Large intestine (tissue), 3 donors: ENCODE measurements at regions not wholly inside any gene's neighbourhood (a gene's known extent, or its start where the extent isn't known, plus 50 kb on each side); places are given as distances from the start of the nearest gene placed in this dataset.
"Not testable (repeated sequence)": the region's sequence is repeated elsewhere in the genome, so short reads cannot be mapped to it uniquely, and the experiment has no call there.

Source experiments
- DNase-seq, 2 donors: peaks; one replicate each; pipeline versions ENCODE4 v3.0.0 to v3.0.0-alpha.2; 2013
- H3K27ac ChIP-seq: one replicate; pipeline ENCODE4 v1.5.1; 2013; ENCODE audit warnings: low read length
- H3K27me3 ChIP-seq: 2 replicates; pipeline ENCODE4 v1.6.1; 2013; ENCODE audit warnings: low read length; ENCODE audit not compliant: control insufficient read depth, insufficient read depth
- H3K36me3 ChIP-seq: 2 replicates; pipeline ENCODE4 v1.6.1; 2013; ENCODE audit warnings: low read length; ENCODE audit not compliant: control insufficient read depth, insufficient read depth
- H3K4me1 ChIP-seq: one replicate; pipeline ENCODE4 v1.6.1; 2013; ENCODE audit warnings: low read length; ENCODE audit not compliant: control insufficient read depth, insufficient read depth
- H3K4me3 ChIP-seq: one replicate; pipeline ENCODE4 v1.5.1; 2013; ENCODE audit warnings: low read length
- H3K9me3 ChIP-seq: one replicate; pipeline ENCODE4 v1.6.1; 2013; ENCODE audit warnings: mild to moderate bottlenecking, low read depth, low read length, moderate library complexity; ENCODE audit not compliant: control insufficient read depth
- WGBS: methylation state at CpG from one replicate; pipeline ENCODE4 v1.1.5; 2013; ENCODE audit warnings: low lambda C conversion rate; ENCODE audit not compliant: insufficient coverage; 5-methylcytosine and 5-hydroxymethylcytosine counted together

- WGBS = no CpG with 5 or more reads among the region's 6 CpGs
Measured at GRCh38 chr4:123024710-123025109, 102.3 kb upstream of the NUDT6 start.

GRCh38 chr4:123025398-123025797 is 103.0 kb upstream of the NUDT6 start:
- H3K9me3 ChIP-seq = no peaks in the 10 kb centered on the region
- no peak overlapping the region for H3K27ac ChIP-seq
- no CpG with 5 or more reads among the region's 4 CpGs for WGBS
- no peak for DNase-seq
- no peaks in the 10 kb centered on the region for H3K4me1 ChIP-seq
- H3K36me3 ChIP-seq = peaks cover 6% of the 10 kb centered on the region
- no peaks in the 10 kb centered on the region for H3K27me3 ChIP-seq
- H3K4me3 ChIP-seq = no peak overlapping the region

More at GRCh38 chr4:123024710-123025109, 102.3 kb upstream of the NUDT6 start:
- Histone ChIP-seq H3K27ac (no peak overlapping the region), H3K9me3 (no peaks in the 10 kb centered on the region), H3K4me3 (no peak overlapping the region), H3K36me3 (peaks cover 6% of the 10 kb centered on the region), H3K4me1 (no peaks in the 10 kb centered on the region), H3K27me3 (no peaks in the 10 kb centered on the region)
- DNase-seq = no peak

- H3K9me3 ChIP-seq, H3K4me3 ChIP-seq, H3K27ac ChIP-seq, H3K27me3 ChIP-seq, DNase-seq, H3K4me1 ChIP-seq, H3K36me3 ChIP-seq: not testable (repeated sequence)
- WGBS = no CpG with 5 or more reads among the region's 2 CpGs
Measured at GRCh38 chr4:123026015-123026414, 103.6 kb upstream of the NUDT6 start.

- WGBS = 75% methylated on average over 1 of the region's 2 CpGs
- DNase-seq = no peak
Measured at GRCh38 chr4:123031664-123032063, 109.3 kb upstream of the NUDT6 start.

GRCh38 chr4:123034023-123034422 is 111.6 kb upstream of the NUDT6 start:
- H3K27ac ChIP-seq = no peak overlapping the region
- H3K9me3 ChIP-seq = no peaks in the 10 kb centered on the region
- no peaks in the 10 kb centered on the region for H3K4me1 ChIP-seq
- H3K36me3 ChIP-seq = peaks cover 3% of the 10 kb centered on the region
- no CpG with 5 or more reads among the region's 2 CpGs for WGBS
- no peaks in the 10 kb centered on the region for H3K27me3 ChIP-seq
- H3K4me3 ChIP-seq = no peak overlapping the region
- no peak for DNase-seq

More at GRCh38 chr4:123031664-123032063, 109.3 kb upstream of the NUDT6 start:
- Histone ChIP-seq H3K27me3 (no peaks in the 10 kb centered on the region), H3K4me3 (no peak overlapping the region), H3K27ac (no peak overlapping the region), H3K9me3 (no peaks in the 10 kb centered on the region), H3K4me1 (no peaks in the 10 kb centered on the region), H3K36me3 (peaks cover 6% of the 10 kb centered on the region)

- no peaks in the 10 kb centered on the region for H3K4me1 ChIP-seq
- H3K9me3 ChIP-seq = no peaks in the 10 kb centered on the region
- no peaks in the 10 kb centered on the region for H3K36me3 ChIP-seq
- no peak overlapping the region for H3K27ac ChIP-seq
- WGBS = no CpG with 5 or more reads among the region's 1 CpG
- DNase-seq = no peak
- H3K27me3 ChIP-seq = no peaks in the 10 kb centered on the region
- H3K4me3 ChIP-seq = no peak overlapping the region
Measured at GRCh38 chr4:123035239-123035638, 112.8 kb upstream of the NUDT6 start.

GRCh38 chr4:123037804-123038203 is 115.4 kb upstream of the NUDT6 start:
- no CpG with 5 or more reads among the region's 1 CpG for WGBS
- DNase-seq = no peak

GRCh38 chr4:123042095-123042494 is 119.7 kb upstream of the NUDT6 start:
- no peak overlapping the region for H3K4me3 ChIP-seq
- H3K9me3 ChIP-seq = peaks cover 11% of the 10 kb centered on the region
- no peaks in the 10 kb centered on the region for H3K4me1 ChIP-seq
- H3K27ac ChIP-seq = no peak overlapping the region
- no peaks in the 10 kb centered on the region for H3K27me3 ChIP-seq
- H3K36me3 ChIP-seq = no peaks in the 10 kb centered on the region
- no peak for DNase-seq

More at GRCh38 chr4:123037804-123038203, 115.4 kb upstream of the NUDT6 start:
- Histone ChIP-seq H3K27ac (no peak overlapping the region), H3K9me3 (peaks cover 8% of the 10 kb centered on the region), H3K4me3 (no peak overlapping the region), H3K36me3 (no peaks in the 10 kb centered on the region), H3K4me1 (no peaks in the 10 kb centered on the region), H3K27me3 (no peaks in the 10 kb centered on the region)

- Histone ChIP-seq H3K27me3 (no peaks in the 10 kb centered on the region), H3K4me3 (no peak overlapping the region), H3K4me1 (no peaks in the 10 kb centered on the region), H3K36me3 (no peaks in the 10 kb centered on the region), H3K9me3 (peaks cover 14% of the 10 kb centered on the region), H3K27ac (no peak overlapping the region)
- no peak for DNase-seq
Measured at GRCh38 chr4:123043013-123043412, 120.6 kb upstream of the NUDT6 start.

GRCh38 chr4:123043793-123044425 is 121.5 kb upstream of the NUDT6 start:
- peaks cover 16% of the 10 kb centered on the region for H3K9me3 ChIP-seq
- H3K36me3 ChIP-seq = no peaks in the 10 kb centered on the region
- H3K27me3 ChIP-seq = no peaks in the 10 kb centered on the region
- H3K27ac ChIP-seq = no peak overlapping the region
- no peak for DNase-seq
- H3K4me3 ChIP-seq = no peak overlapping the region
- H3K4me1 ChIP-seq = no peaks in the 10 kb centered on the region
- WGBS = no CpG with 5 or more reads among the region's 2 CpGs

- H3K4me1 ChIP-seq = no peaks in the 10 kb centered on the region
- no peaks in the 10 kb centered on the region for H3K36me3 ChIP-seq
- peaks cover 22% of the 10 kb centered on the region for H3K9me3 ChIP-seq
- WGBS = 100% methylated on average over 2 of the region's 3 CpGs
- H3K27me3 ChIP-seq = no peaks in the 10 kb centered on the region
- no peak for DNase-seq
- no peak overlapping the region for H3K4me3 ChIP-seq
- no peak overlapping the region for H3K27ac ChIP-seq
Measured at GRCh38 chr4:123046096-123046495, 123.7 kb upstream of the NUDT6 start.
